MM.1S (cell line): ENCODE measurements at regions not wholly inside any gene's neighbourhood (a gene's known extent, or its start where the extent isn't known, plus 50 kb on each side); places are given as distances from the start of the nearest gene placed in this dataset.

Experiments used
- CTCF ChIP-seq: fragments of 300-600 bp; sonication (generic); IDR thresholded peaks from 2 replicates; pipeline ENCODE4 v1.5.1; 2016; ENCODE audit warnings: antibody characterized with exemption, low read length, mixed read lengths
- EZH2 ChIP-seq: fragments of 300-600 bp; sonication (generic); optimal IDR thresholded peaks from 2 replicates; pipeline ENCODE3; 2017; ENCODE audit warnings: low read depth, mild to moderate bottlenecking, antibody characterized with exemption, low read length, mixed read lengths
- EZH2phosphoT487 ChIP-seq: fragments of 300-600 bp; sonication (generic); IDR thresholded peaks from 2 replicates; pipeline ENCODE4 v1.6.1; 2018; ENCODE audit warnings: antibody characterized with exemption, low read length

GRCh38 chr17:79399610-79400144 lies 211.2 kb downstream of the RBFOX3 start:
- no peak for TF ChIP-seq CTCF
- no peak for TF ChIP-seq EZH2
- no peak for TF ChIP-seq EZH2phosphoT487
